H1 (cell line): ENCODE measurements at regions not wholly inside any gene's neighbourhood (a gene's known extent, or its start where the extent isn't known, plus 50 kb on each side); places are given as distances from the start of the nearest gene placed in this dataset.

ENCODE experiments used
- CTCF ChIA-PET: fragments of 300-600 bp; sonication (Branson Sonifier 250); formaldehyde crosslinking; loops from one replicate; lab custom pipeline; 2021; ENCODE audit not compliant: partially characterized antibody; lab: Charles Lee
- POLR2A ChIA-PET: fragments of 300-600 bp; sonication (Branson Sonifier 250); formaldehyde crosslinking; loops from one replicate; lab custom pipeline; 2021; ENCODE audit warnings: inconsistent platforms; ENCODE audit not compliant: partially characterized antibody; lab: Charles Lee
- DNase-seq, 2 experiments: peaks; one replicate each; pipeline versions ENCODE4 v3.0.0 to v3.0.0-alpha.2; 2010 to 2022; ENCODE audit warnings: low spot score in 2 of 2, low read depth in 1 of 2, mixed read lengths in 1 of 2
- FAIRE-seq: peaks from 2 replicates; lab custom pipeline; 2011; peaks lifted over from hg19 to GRCh38; lab: Jason Lieb, UNC
- H2AFZ ChIP-seq: 2 replicates; pipeline ENCODE4 v1.8.1; 2012; ENCODE audit warnings: low read length, inconsistent platforms
- H2AK5ac ChIP-seq: 2 replicates; pipeline ENCODE4 v1.6.1; 2013; ENCODE audit warnings: low read depth, low read length
- H2BK120ac ChIP-seq: replicated peaks from 2 replicates; pipeline ENCODE3; 2013; ENCODE audit warnings: low read depth, low read length, inconsistent platforms
- H2BK12ac ChIP-seq: 2 replicates; pipeline ENCODE4 v1.6.1; 2013; ENCODE audit warnings: low read depth, low read length
- H2BK15ac ChIP-seq: 2 replicates; pipeline ENCODE4 v1.6.1; 2013; ENCODE audit warnings: low read length
- H2BK20ac ChIP-seq: 2 replicates; pipeline ENCODE4 v1.6.1; 2013; ENCODE audit warnings: low read length
- H2BK5ac ChIP-seq: 2 replicates; pipeline ENCODE4 v1.6.1; 2013; ENCODE audit warnings: low read depth, low read length
- H3K14ac ChIP-seq: 2 replicates; pipeline ENCODE4 v1.6.1; 2013; ENCODE audit warnings: inconsistent platforms; ENCODE audit not compliant: insufficient read length
- H3K18ac ChIP-seq: 2 replicates; pipeline ENCODE4 v1.6.1; 2013; ENCODE audit warnings: low read length; ENCODE audit errors: extremely low read depth
- H3K23ac ChIP-seq: 2 replicates; pipeline ENCODE4 v1.6.1; 2013; ENCODE audit warnings: inconsistent platforms; ENCODE audit not compliant: insufficient read length
- H3K23me2 ChIP-seq: 2 replicates; pipeline ENCODE4 v1.6.1; 2013; ENCODE audit warnings: low read depth, low read length
- H3K27ac ChIP-seq: 2 replicates; pipeline ENCODE4 v1.6.1; 2011; ENCODE audit warnings: low read depth, low read length, inconsistent platforms
- H3K27me3 ChIP-seq, 4 experiments: replicated peaks in 1 of 4; 1 replicate in 1 of 4; 2 replicates in 3 of 4; pipeline versions ENCODE4 v1.6.1 to v1.8.1; 2011 to 2013; ENCODE audit warnings: low read length in 3 of 4, mild to moderate bottlenecking in 3 of 4, inconsistent platforms in 2 of 4, mixed read lengths in 2 of 4, moderate library complexity in 1 of 4; ENCODE audit not compliant: control insufficient read depth in 3 of 4, insufficient read depth in 3 of 4; ENCODE audit errors: extremely low read depth in 1 of 4
- H3K36me3 ChIP-seq, 4 experiments: 2 replicates each; pipeline versions ENCODE4 v1.6.1 to v1.8.1; 2011 to 2013; ENCODE audit warnings: mild to moderate bottlenecking in 4 of 4, low read length in 3 of 4, moderate library complexity in 2 of 4, control low read depth in 1 of 4, inconsistent platforms in 1 of 4; ENCODE audit not compliant: insufficient read depth in 4 of 4, control insufficient read depth in 2 of 4
- H3K4ac ChIP-seq: replicated peaks from 2 replicates; pipeline ENCODE3; 2013; ENCODE audit warnings: low read length, low read depth, mixed read lengths, inconsistent platforms; ENCODE audit not compliant: insufficient read length
- H3K4me1 ChIP-seq, 4 experiments: replicated peaks in 1 of 4; 1 replicate in 1 of 4; 2 replicates in 3 of 4; pipeline versions ENCODE4 v1.6.1 to v1.8.1; 2011 to 2013; ENCODE audit warnings: low read length in 3 of 4, inconsistent platforms in 2 of 4, mixed read lengths in 1 of 4; ENCODE audit not compliant: insufficient read depth in 4 of 4, control insufficient read depth in 3 of 4
- H3K4me2 ChIP-seq, 2 experiments: 2 replicates each; pipeline versions ENCODE4 v1.6.1 to v1.8.1; 2011 to 2013; ENCODE audit warnings: low read depth in 2 of 2, low read length in 2 of 2, control low read depth in 1 of 2, inconsistent platforms in 1 of 2, mild to moderate bottlenecking in 1 of 2; ENCODE audit not compliant: insufficient read depth in 1 of 2
- H3K4me3 ChIP-seq, 4 experiments: fragments of 200-600, 300-600 bp in 1 of 4; sonication (generic), shearing (Covaris generic), sonication (Bioruptor Twin) in 1 of 4; 2 replicates each; pipeline versions ENCODE4 v1.5.1 to v1.8.1; 2011 to 2016; ENCODE audit warnings: low read length in 4 of 4, low read depth in 3 of 4, control low read depth in 2 of 4, inconsistent platforms in 2 of 4, mild to moderate bottlenecking in 2 of 4, mixed read lengths in 1 of 4, moderate library complexity in 1 of 4; ENCODE audit not compliant: insufficient read depth in 2 of 4; ENCODE audit errors: extremely low read depth in 1 of 4
- H3K56ac ChIP-seq: replicated peaks from 2 replicates; pipeline ENCODE3; 2013; ENCODE audit warnings: low read depth, mild to moderate bottlenecking, mixed read lengths, low read length, inconsistent platforms; ENCODE audit not compliant: insufficient read length
- H3K79me1 ChIP-seq: 2 replicates; pipeline ENCODE4 v1.6.1; 2013; ENCODE audit warnings: low read depth, low read length, control low read depth
- H3K79me2 ChIP-seq, 2 experiments: 2 replicates each; pipeline versions ENCODE4 v1.6.1 to v1.8.1; 2012 to 2013; ENCODE audit warnings: low read length in 2 of 2, mild to moderate bottlenecking in 2 of 2, inconsistent platforms in 1 of 2; ENCODE audit not compliant: insufficient read depth in 2 of 2, control insufficient read depth in 1 of 2
- H3K9ac ChIP-seq, 4 experiments: replicated peaks in 1 of 4; 1 replicate in 1 of 4; 2 replicates in 3 of 4; pipeline versions ENCODE4 v1.6.1 to v1.8.1; 2011 to 2013; ENCODE audit warnings: low read depth in 3 of 4, low read length in 3 of 4, control low read depth in 2 of 4, mild to moderate bottlenecking in 2 of 4, moderate library complexity in 2 of 4, inconsistent platforms in 1 of 4; ENCODE audit errors: extremely low read depth in 1 of 4
- H3K9me3 ChIP-seq, 2 experiments: 2 replicates each; pipeline versions ENCODE4 v1.6.1 to v1.8.1; 2012 to 2013; ENCODE audit warnings: mild to moderate bottlenecking in 2 of 2, moderate library complexity in 2 of 2, control low read depth in 1 of 2, inconsistent platforms in 1 of 2, low read depth in 1 of 2, low read length in 1 of 2, mixed read lengths in 1 of 2; ENCODE audit not compliant: insufficient read depth in 2 of 2
- H4K20me1 ChIP-seq, 2 experiments: replicated peaks in 1 of 2; 2 replicates each; pipeline versions ENCODE3 to v1.8.1; 2011 to 2013; ENCODE audit warnings: inconsistent platforms in 2 of 2, low read length in 2 of 2, mild to moderate bottlenecking in 1 of 2; ENCODE audit not compliant: insufficient read depth in 2 of 2, control insufficient read depth in 1 of 2
- H4K5ac ChIP-seq: 2 replicates; pipeline ENCODE4 v1.6.1; 2013; ENCODE audit warnings: low read length, low read depth, mixed read lengths, inconsistent platforms; ENCODE audit not compliant: insufficient read length
- H4K8ac ChIP-seq: 2 replicates; pipeline ENCODE4 v1.8.0; 2013; ENCODE audit warnings: mild to moderate bottlenecking, moderate library complexity, low read length, inconsistent platforms; ENCODE audit not compliant: insufficient read depth; ENCODE audit errors: extremely low read depth
- H4K91ac ChIP-seq: replicated peaks from 2 replicates; pipeline ENCODE3; 2013; ENCODE audit warnings: low read length, mixed read lengths, inconsistent platforms; ENCODE audit not compliant: insufficient read length
- GTF2F1 ChIP-seq: IDR thresholded peaks from 2 replicates; pipeline ENCODE4 v1.6.1; 2012; ENCODE audit warnings: low read depth, low read length, improper control_type of control experiment, borderline replicate concordance
- JUN ChIP-seq: IDR thresholded peaks from 2 replicates; pipeline ENCODE4 v1.6.1; 2011; ENCODE audit warnings: low read depth, mild to moderate bottlenecking, improper control_type of control experiment, low read length
- JUND ChIP-seq: IDR thresholded peaks from 2 replicates; pipeline ENCODE4 v1.6.1; 2011; ENCODE audit warnings: mild to moderate bottlenecking, improper control_type of control experiment, low read length
- KDM4A ChIP-seq: IDR thresholded peaks from one replicate; pipeline ENCODE4 v1.7.1; 2012; ENCODE audit warnings: low read depth, mild to moderate bottlenecking, moderate library complexity, low read length, inconsistent platforms; ENCODE audit not compliant: severe bottlenecking
- KDM5A ChIP-seq: fragments of 200-600 bp; IDR thresholded peaks from 2 replicates; pipeline ENCODE4 v1.7.1; 2012; ENCODE audit warnings: mild to moderate bottlenecking, low read length, inconsistent platforms, mixed read lengths
- NANOG ChIP-seq: IDR thresholded peaks from 2 replicates; pipeline ENCODE4 v1.6.1; 2011; ENCODE audit warnings: low read length, low read depth, mild to moderate bottlenecking, inconsistent platforms; ENCODE audit not compliant: insufficient read depth, poor library complexity, severe bottlenecking
- POU5F1 ChIP-seq: IDR thresholded peaks from 2 replicates; pipeline ENCODE4 v1.6.1; 2011; ENCODE audit warnings: low read depth, mild to moderate bottlenecking, low read length, moderate library complexity
- RBBP5 ChIP-seq: IDR thresholded peaks from 2 replicates; pipeline ENCODE4 v1.7.1; 2012; ENCODE audit warnings: low read depth, mild to moderate bottlenecking, inconsistent platforms, low read length, moderate library complexity, borderline replicate concordance
- SIRT6 ChIP-seq: IDR thresholded peaks from one replicate; pipeline ENCODE4 v1.7.1; 2012; ENCODE audit warnings: low read length, inconsistent platforms
- SP2 ChIP-seq: IDR thresholded peaks from 2 replicates; pipeline ENCODE4 v1.6.1; 2012; ENCODE audit warnings: mild to moderate bottlenecking, low read length, inconsistent platforms
- SP4 ChIP-seq: IDR thresholded peaks from 2 replicates; pipeline ENCODE4 v1.6.1; 2012; ENCODE audit warnings: low read length, inconsistent platforms
- TAF1 ChIP-seq: IDR thresholded peaks from 2 replicates; pipeline ENCODE4 v1.6.1; 2011; ENCODE audit warnings: mild to moderate bottlenecking, low read depth, low read length
- TAF7 ChIP-seq: optimal IDR thresholded peaks from 2 replicates; pipeline ENCODE3; 2011; ENCODE audit warnings: low read depth, mild to moderate bottlenecking, inconsistent platforms, low read length, moderate library complexity, borderline replicate concordance
- TEAD4 ChIP-seq: IDR thresholded peaks from 2 replicates; pipeline ENCODE4 v1.6.1; 2012; ENCODE audit warnings: low read depth, low read length, inconsistent platforms, mixed read lengths
- ZNF274 ChIP-seq: IDR thresholded peaks from 2 replicates; pipeline ENCODE4 v1.7.0; 2012; ENCODE audit warnings: low read length, borderline replicate concordance; ENCODE audit errors: extremely low read depth
- WGBS, 2 experiments: shearing (Covaris generic) in 1 of 2; methylation state at CpG; one replicate each; pipeline versions ENCODE4 v1.1.6 to v1.1.7; 2013 to 2015; ENCODE audit warnings: low lambda C conversion rate in 2 of 2, mixed read lengths in 2 of 2, inconsistent platforms in 1 of 2, low coverage in 1 of 2, missing lambda C conversion rate in 1 of 2; ENCODE audit not compliant: insufficient replicate concordance in 2 of 2, insufficient coverage in 1 of 2, insufficient read length in 1 of 2; ENCODE audit errors: extremely low coverage in 1 of 2, missing lambda C conversion rate in 1 of 2; 5-methylcytosine and 5-hydroxymethylcytosine counted together

DNA sequence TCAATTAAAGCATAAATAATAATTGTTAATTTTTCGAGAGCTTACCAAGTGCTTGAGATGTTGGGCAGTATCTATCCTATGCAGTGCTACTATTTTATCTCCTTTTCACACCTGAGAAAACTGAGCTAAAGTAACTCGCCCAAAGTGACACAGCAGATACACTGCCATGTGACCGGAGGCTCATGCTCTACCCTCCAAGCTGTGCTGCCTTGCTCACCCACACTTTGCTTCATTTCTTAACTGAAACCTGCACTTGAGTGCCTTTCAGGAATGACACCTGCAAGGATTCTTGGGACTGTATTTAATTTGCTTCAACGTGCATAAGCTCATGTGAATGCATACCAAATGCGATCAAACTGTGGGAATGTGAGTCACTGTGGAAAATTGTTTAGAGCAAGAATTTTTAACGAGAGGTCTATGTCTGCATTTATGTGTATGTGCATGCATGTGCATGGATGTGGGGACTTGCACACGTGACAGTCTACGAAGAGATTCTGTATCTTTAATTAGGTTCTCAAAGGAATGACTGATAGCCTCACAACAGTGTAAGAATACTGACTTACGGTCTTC is 119.2 kb downstream of the ADCYAP1R1 start:
- no peak overlapping the region for H3K56ac ChIP-seq
- H2BK12ac ChIP-seq: no peak overlapping the region
- FAIRE-seq (no peak), DNase-seq (no peak)
- no peaks in the 10 kb centered on the region for H3K36me3 ChIP-seq
- no peak overlapping the region for H2BK15ac ChIP-seq
- H3K9me3 ChIP-seq: no peaks in the 10 kb centered on the region
- no peaks in the 10 kb centered on the region for H3K79me1 ChIP-seq
- H4K20me1 ChIP-seq: no peaks in the 10 kb centered on the region
- H3K14ac ChIP-seq: no peak overlapping the region
- H3K23ac ChIP-seq: no peak overlapping the region
- H3K4me3 ChIP-seq: no peak overlapping the region
- H2BK120ac ChIP-seq: no peak overlapping the region
- H3K18ac ChIP-seq: no peak overlapping the region
- no peaks in the 10 kb centered on the region for H3K23me2 ChIP-seq
- no peak overlapping the region for H4K91ac ChIP-seq
- peaks cover 0 to 3% (median under 1%) of the 10 kb centered on the region in 4 experiments; a peak in 3 of 7 replicates for H3K4me1 ChIP-seq
- no peak overlapping the region for H2BK20ac ChIP-seq
- no peak overlapping the region for H2AFZ ChIP-seq
- no peaks in the 10 kb centered on the region for H3K79me2 ChIP-seq
- H2BK5ac ChIP-seq: no peak overlapping the region
- H4K5ac ChIP-seq: no peak overlapping the region
- H3K4me2 ChIP-seq: no peak overlapping the region
- H3K9ac ChIP-seq: no peak overlapping the region
- H3K27me3 ChIP-seq: no peaks in the 10 kb centered on the region
- 89% methylated on average over 9 of the region's 9 CpGs; no CpG with 5 or more reads in 1 of the 2 experiments for WGBS, 2 experiments
- no peak overlapping the region for H2AK5ac ChIP-seq
- ChIA-PET CTCF (interaction anchor here (0.5 to 2.3 kb wide), 8 partner anchors 21 to 477 kb away, joined by 3 to 6 read pairs (median 3); no protein-coding TSS in a partner anchor), POLR2A (no interaction called here)
- no peak overlapping the region for H3K4ac ChIP-seq
- H3K27ac ChIP-seq: no peak overlapping the region
- H4K8ac ChIP-seq: no peak overlapping the region
- TF ChIP-seq ZNF274 (no peak), KDM4A (no peak), POU5F1 (no peak), KDM5A (no peak), GTF2F1 (no peak), SIRT6 (no peak), SP4 (no peak), JUND (no peak), NANOG (no peak), RBBP5 (no peak), TAF1 (no peak), JUN (no peak), TAF7 (no peak), TEAD4 (no peak), SP2 (no peak)
